ENCODE measurements at regions not wholly inside any gene's neighbourhood (a gene's known extent, or its start where the extent isn't known, plus 50 kb on each side); places are given as distances from the start of the nearest gene placed in this dataset.

GRCh38 chr20:10774357-10774943 lies 100.7 kb upstream of the JAG1 start:
- TF ChIP-seq CTCF (IDR thresholded peaks at IDR 0.05; ENCODE audit: low read depth, low read length): no peak
- DNase-seq: no peak
- Histone ChIP-seq H3K36me3 (no peaks in the 10 kb centered on the region), H3K27me3 (no peaks in the 10 kb centered on the region; the same call in 1 of the 2 replicates), H3K4me3 (ENCODE audit: low read depth, low read length) (no peak overlapping the region), H3K4me1 (no peaks in the 10 kb centered on the region), H3K9me3 (no peaks in the 10 kb centered on the region)

GRCh38 chr20:10777710-10778109 lies 103.9 kb upstream of the JAG1 start:
- H3K9me3 ChIP-seq: no peaks in the 10 kb centered on the region
- no peaks in the 10 kb centered on the region for H3K36me3 ChIP-seq
- peaks cover 10% of the 10 kb centered on the region for H3K27me3 ChIP-seq
- no peaks in the 10 kb centered on the region for H3K4me1 ChIP-seq
- no peak overlapping the region for H3K4me3 ChIP-seq (ENCODE audit: low read depth, low read length)
- TF ChIP-seq CTCF (IDR thresholded peaks at IDR 0.05; ENCODE audit: low read depth, low read length): no peak
- DNase-seq: no peak

- Histone ChIP-seq H3K9me3 (no peaks in the 10 kb centered on the region), H3K27me3 (peaks cover 10% of the 10 kb centered on the region), H3K36me3 (no peaks in the 10 kb centered on the region), H3K4me3 (ENCODE audit: low read depth, low read length) (no peak overlapping the region), H3K4me1 (no peaks in the 10 kb centered on the region)
- no peak for DNase-seq
- TF ChIP-seq CTCF (IDR thresholded peaks at IDR 0.05; ENCODE audit: low read depth, low read length): no peak
Observed at GRCh38 chr20:10779911-10780310, 106.1 kb upstream of the JAG1 start.

- no peak overlapping the region for H3K4me3 ChIP-seq (ENCODE audit: low read depth, low read length)
- DNase-seq: no peak
- H3K9me3 ChIP-seq: no peaks in the 10 kb centered on the region
- no peak for TF ChIP-seq CTCF (IDR thresholded peaks at IDR 0.05; ENCODE audit: low read depth, low read length)
- H3K4me1 ChIP-seq: no peaks in the 10 kb centered on the region
- H3K36me3 ChIP-seq: no peaks in the 10 kb centered on the region
- H3K27me3 ChIP-seq: peaks cover 10% of the 10 kb centered on the region; the same call in 1 of the 2 replicates
Observed at GRCh38 chr20:10780901-10781300, 107.1 kb upstream of the JAG1 start.

GRCh38 chr20:10781526-10781925 lies 107.7 kb upstream of the JAG1 start:
- no peaks in the 10 kb centered on the region for H3K36me3 ChIP-seq
- no peak for TF ChIP-seq CTCF (IDR thresholded peaks at IDR 0.05; ENCODE audit: low read depth, low read length)
- no peak for DNase-seq

GRCh38 chr20:10783707-10784553 lies 110.1 kb upstream of the JAG1 start:
- H3K27me3 ChIP-seq: peaks cover 10% of the 10 kb centered on the region; the same call in 1 of the 2 replicates
- no peak for TF ChIP-seq CTCF (IDR thresholded peaks at IDR 0.05; ENCODE audit: low read depth, low read length)
- no peaks in the 10 kb centered on the region for H3K36me3 ChIP-seq
- H3K9me3 ChIP-seq: no peaks in the 10 kb centered on the region
- no peak for DNase-seq
- no peak overlapping the region for H3K4me3 ChIP-seq (ENCODE audit: low read depth, low read length)
- no peaks in the 10 kb centered on the region for H3K4me1 ChIP-seq

More at GRCh38 chr20:10781526-10781925, 107.7 kb upstream of the JAG1 start:
- H3K9me3 ChIP-seq: no peaks in the 10 kb centered on the region
- no peaks in the 10 kb centered on the region for H3K4me1 ChIP-seq
- H3K27me3 ChIP-seq: peaks cover 10% of the 10 kb centered on the region; the same call in 1 of the 2 replicates
- no peak overlapping the region for H3K4me3 ChIP-seq (ENCODE audit: low read depth, low read length)
